ENCODE measurements at regions not wholly inside any gene's neighbourhood (a gene's known extent, or its start where the extent isn't known, plus 50 kb on each side); places are given as distances from the start of the nearest gene placed in this dataset.

- TF ChIP-seq CTCF (IDR thresholded peaks at IDR 0.05) (no peak), POLR2AphosphoS5 (IDR thresholded peaks at IDR 0.05) (no peak)
Observed at GRCh38 chr7:89798599-89798996, 355.7 kb upstream of the STEAP1 start.

Measured in breast epithelium (tissue), 3 donors.